Neural cell (in vitro differentiated cells): ENCODE measurements at regions not wholly inside any gene's neighbourhood (a gene's known extent, or its start where the extent isn't known, plus 50 kb on each side); places are given as distances from the start of the nearest gene placed in this dataset.

ENCODE experiments used
- H2AFZ ChIP-seq: fragments of 200-600, 300-800 bp; sonication (generic), shearing (Covaris generic); 2 replicates; pipeline ENCODE4 v1.6.0; 2014; ENCODE audit warnings: low read depth, mild to moderate bottlenecking, antibody characterized with exemption, low read length, moderate library complexity
- H3F3A ChIP-seq: fragments of 200-600 bp; shearing (Covaris generic); 2 replicates; pipeline ENCODE4 v1.6.1; 2016; ENCODE audit warnings: mild to moderate bottlenecking, moderate library complexity, mixed read lengths, antibody characterized with exemption, low read length; ENCODE audit not compliant: insufficient read depth, poor library complexity, severe bottlenecking
- H3K27ac ChIP-seq: fragments of 200-600, 300-800 bp; sonication (generic), shearing (Covaris generic); 2 replicates; pipeline ENCODE4 v1.5.1; 2014; ENCODE audit warnings: mild to moderate bottlenecking, low read length, moderate library complexity
- H3K27me3 ChIP-seq: fragments of 300-800, 200-600 bp; sonication (generic), shearing (Covaris generic); 2 replicates; pipeline ENCODE4 v1.6.0; 2014; ENCODE audit warnings: mild to moderate bottlenecking, low read depth, low read length, moderate library complexity; ENCODE audit not compliant: insufficient read depth
- H3K36me3 ChIP-seq: fragments of 300-800, 200-600 bp; sonication (generic), shearing (Covaris generic); 2 replicates; pipeline ENCODE4 v1.5.1; 2014; ENCODE audit warnings: mild to moderate bottlenecking, antibody characterized with exemption, low read length, moderate library complexity; ENCODE audit not compliant: insufficient read depth
- H3K4me2 ChIP-seq: fragments of 300-800, 200-600 bp; sonication (generic), shearing (Covaris generic); 2 replicates; pipeline ENCODE4 v1.6.0; 2014; ENCODE audit warnings: mild to moderate bottlenecking, low read length
- H3K4me3 ChIP-seq: fragments of 300-800, 200-600 bp; sonication (generic), shearing (Covaris generic); 2 replicates; pipeline ENCODE4 v1.5.1; 2014; ENCODE audit warnings: mild to moderate bottlenecking, low read length, moderate library complexity
- H3K79me2 ChIP-seq: fragments of 200-600 bp; shearing (Covaris generic); replicated peaks from 2 replicates; pipeline ENCODE4 v1.6.0; 2014; ENCODE audit warnings: mild to moderate bottlenecking, low read length, moderate library complexity; ENCODE audit not compliant: insufficient read depth
- H3K9ac ChIP-seq: fragments of 300-800, 200-600 bp; sonication (generic), shearing (Covaris generic); 2 replicates; pipeline ENCODE4 v1.6.1; 2016; ENCODE audit warnings: mild to moderate bottlenecking, low read length, mixed read lengths
- H3K9me2 ChIP-seq: fragments of 200-600 bp; shearing (Covaris generic); 2 replicates; pipeline ENCODE4 v1.6.1; 2016; ENCODE audit warnings: mild to moderate bottlenecking, low read length, mixed read lengths; ENCODE audit not compliant: insufficient read depth
- H3K9me3 ChIP-seq: fragments of 200-600, 300-800 bp; sonication (generic), shearing (Covaris generic); 2 replicates; pipeline ENCODE4 v1.6.1; 2016; ENCODE audit warnings: mild to moderate bottlenecking, mixed run types, low read length, moderate library complexity, mixed read lengths
- H4K20me1 ChIP-seq: fragments of 200-600 bp; shearing (Covaris generic); 2 replicates; pipeline ENCODE4 v1.6.1; 2016; ENCODE audit warnings: mild to moderate bottlenecking, mixed run types; ENCODE audit not compliant: insufficient read depth
- EP300 ChIP-seq: fragments of 450-650 bp; conservative IDR thresholded peaks from 2 replicates; pipeline ENCODE4 v1.6.1; 2014; ENCODE audit warnings: antibody characterized with exemption, mild to moderate bottlenecking, moderate library complexity; ENCODE audit not compliant: poor library complexity, severe bottlenecking
- EZH2 ChIP-seq: fragments of 200-600, 300-800 bp; shearing (Covaris generic), sonication (generic); IDR thresholded peaks from 2 replicates; pipeline ENCODE4 v1.6.1; 2014; ENCODE audit warnings: antibody characterized with exemption, low read length, borderline replicate concordance, mild to moderate bottlenecking; ENCODE audit not compliant: insufficient read depth, poor library complexity, severe bottlenecking
- MXI1 ChIP-seq: fragments of 450-650 bp; conservative IDR thresholded peaks from 2 replicates; pipeline ENCODE4 v1.6.1; 2014; ENCODE audit warnings: antibody characterized with exemption, mild to moderate bottlenecking; ENCODE audit not compliant: poor library complexity, severe bottlenecking
- POLR2AphosphoS5 ChIP-seq: IDR thresholded peaks from 2 replicates; pipeline ENCODE4 v1.6.1; 2012
- RAD21 ChIP-seq: fragments of 450-650 bp; conservative IDR thresholded peaks from 2 replicates; pipeline ENCODE4 v1.6.1; 2014; ENCODE audit warnings: antibody characterized with exemption, mild to moderate bottlenecking, moderate library complexity
- SMC3 ChIP-seq: fragments of 450-650 bp; conservative IDR thresholded peaks from 2 replicates; pipeline ENCODE4 v1.6.1; 2014; ENCODE audit warnings: antibody characterized with exemption, mild to moderate bottlenecking, moderate library complexity; ENCODE audit not compliant: poor library complexity
- TAF1 ChIP-seq: IDR thresholded peaks from 2 replicates; pipeline ENCODE4 v1.6.1; 2012; ENCODE audit warnings: low read depth
- TF ChIP-seq, protein P1 (sequence below): fragments of 450-650 bp; IDR thresholded peaks from 2 replicates; pipeline ENCODE4 v1.5.1; 2014; ENCODE audit warnings: antibody characterized with exemption, mild to moderate bottlenecking, moderate library complexity; ENCODE audit not compliant: poor library complexity, severe bottlenecking
- TF ChIP-seq, protein P2 (sequence below): IDR thresholded peaks from 2 replicates; pipeline ENCODE4 v1.6.1; 2012; ENCODE audit warnings: borderline replicate concordance

DNA sequence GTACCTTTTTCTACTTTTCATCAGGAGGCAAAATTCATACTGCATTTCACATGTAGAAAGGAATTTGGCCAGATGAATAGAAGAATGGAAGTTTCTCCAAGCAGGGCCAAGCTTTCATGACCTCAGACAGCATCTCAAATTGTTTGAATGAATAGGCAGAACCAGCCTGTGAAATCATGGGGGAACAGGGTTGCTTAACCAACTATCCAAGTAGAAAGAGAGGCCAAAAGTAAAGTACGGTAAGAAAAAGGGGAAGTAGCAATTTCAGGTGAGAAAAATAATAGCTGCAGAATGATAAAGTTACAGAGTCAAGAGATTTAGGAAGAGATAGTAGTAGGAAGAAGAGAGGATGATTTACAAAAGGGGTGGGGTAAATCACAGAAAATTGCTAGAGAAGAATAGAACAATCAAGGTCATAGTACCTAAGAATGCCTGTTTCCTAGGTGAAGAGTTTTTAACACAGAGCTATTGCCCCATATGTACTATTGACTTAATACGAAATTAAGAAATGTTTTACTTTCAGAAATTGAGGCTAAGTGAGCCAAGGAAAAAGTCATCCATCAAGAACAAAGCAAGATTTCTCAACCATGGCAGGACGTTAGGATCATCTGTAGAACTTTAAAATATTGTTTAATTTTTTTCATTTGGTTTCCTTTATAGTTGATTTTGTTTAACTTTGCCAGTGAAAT lies 177.1 kb upstream of the TET2 start:
- Histone ChIP-seq H4K20me1 (no peaks in the 10 kb centered on the region), H3K9ac (no peak overlapping the region), H3K4me2 (no peak overlapping the region), H3K36me3 (no peaks in the 10 kb centered on the region), H3K9me2 (no peaks in the 10 kb centered on the region), H3K4me3 (no peak overlapping the region), H3K79me2 (no peaks in the 10 kb centered on the region), H2AFZ (no peak overlapping the region), H3K27ac (no peak overlapping the region), H3K9me3 (no peaks in the 10 kb centered on the region), H3F3A (no peaks in the 10 kb centered on the region), H3K27me3 (no peaks in the 10 kb centered on the region)
- TF ChIP-seq POLR2AphosphoS5 = no peak

DNA sequence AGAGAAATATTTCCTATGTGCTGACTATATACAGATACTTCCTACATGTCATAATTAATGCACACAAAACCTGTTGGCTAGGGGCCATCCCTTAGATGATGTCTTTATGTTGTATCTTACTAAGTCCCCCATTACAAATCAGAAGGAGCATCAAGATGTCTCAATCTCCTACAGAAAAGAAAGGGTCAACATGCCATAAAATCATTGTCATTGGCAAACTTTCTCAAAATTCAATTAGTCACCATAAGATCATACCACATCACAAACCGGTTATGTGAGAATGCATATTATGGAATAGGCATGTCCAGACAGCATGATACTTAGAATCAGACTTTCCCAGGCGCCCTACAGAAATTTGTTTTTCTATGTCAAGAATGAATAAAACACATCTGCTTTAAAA lies 175.2 kb upstream of the TET2 start:
- H3K27me3 ChIP-seq = no peaks in the 10 kb centered on the region
- H3K9me2 ChIP-seq = no peaks in the 10 kb centered on the region
- TF ChIP-seq RAD21 = no peak
- TF ChIP-seq SMC3 = no peak
- TF ChIP-seq TAF1 = no peak
- TF ChIP-seq, protein P1, sequence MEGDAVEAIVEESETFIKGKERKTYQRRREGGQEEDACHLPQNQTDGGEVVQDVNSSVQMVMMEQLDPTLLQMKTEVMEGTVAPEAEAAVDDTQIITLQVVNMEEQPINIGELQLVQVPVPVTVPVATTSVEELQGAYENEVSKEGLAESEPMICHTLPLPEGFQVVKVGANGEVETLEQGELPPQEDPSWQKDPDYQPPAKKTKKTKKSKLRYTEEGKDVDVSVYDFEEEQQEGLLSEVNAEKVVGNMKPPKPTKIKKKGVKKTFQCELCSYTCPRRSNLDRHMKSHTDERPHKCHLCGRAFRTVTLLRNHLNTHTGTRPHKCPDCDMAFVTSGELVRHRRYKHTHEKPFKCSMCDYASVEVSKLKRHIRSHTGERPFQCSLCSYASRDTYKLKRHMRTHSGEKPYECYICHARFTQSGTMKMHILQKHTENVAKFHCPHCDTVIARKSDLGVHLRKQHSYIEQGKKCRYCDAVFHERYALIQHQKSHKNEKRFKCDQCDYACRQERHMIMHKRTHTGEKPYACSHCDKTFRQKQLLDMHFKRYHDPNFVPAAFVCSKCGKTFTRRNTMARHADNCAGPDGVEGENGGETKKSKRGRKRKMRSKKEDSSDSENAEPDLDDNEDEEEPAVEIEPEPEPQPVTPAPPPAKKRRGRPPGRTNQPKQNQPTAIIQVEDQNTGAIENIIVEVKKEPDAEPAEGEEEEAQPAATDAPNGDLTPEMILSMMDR = no peak
- TF ChIP-seq, protein P2, sequence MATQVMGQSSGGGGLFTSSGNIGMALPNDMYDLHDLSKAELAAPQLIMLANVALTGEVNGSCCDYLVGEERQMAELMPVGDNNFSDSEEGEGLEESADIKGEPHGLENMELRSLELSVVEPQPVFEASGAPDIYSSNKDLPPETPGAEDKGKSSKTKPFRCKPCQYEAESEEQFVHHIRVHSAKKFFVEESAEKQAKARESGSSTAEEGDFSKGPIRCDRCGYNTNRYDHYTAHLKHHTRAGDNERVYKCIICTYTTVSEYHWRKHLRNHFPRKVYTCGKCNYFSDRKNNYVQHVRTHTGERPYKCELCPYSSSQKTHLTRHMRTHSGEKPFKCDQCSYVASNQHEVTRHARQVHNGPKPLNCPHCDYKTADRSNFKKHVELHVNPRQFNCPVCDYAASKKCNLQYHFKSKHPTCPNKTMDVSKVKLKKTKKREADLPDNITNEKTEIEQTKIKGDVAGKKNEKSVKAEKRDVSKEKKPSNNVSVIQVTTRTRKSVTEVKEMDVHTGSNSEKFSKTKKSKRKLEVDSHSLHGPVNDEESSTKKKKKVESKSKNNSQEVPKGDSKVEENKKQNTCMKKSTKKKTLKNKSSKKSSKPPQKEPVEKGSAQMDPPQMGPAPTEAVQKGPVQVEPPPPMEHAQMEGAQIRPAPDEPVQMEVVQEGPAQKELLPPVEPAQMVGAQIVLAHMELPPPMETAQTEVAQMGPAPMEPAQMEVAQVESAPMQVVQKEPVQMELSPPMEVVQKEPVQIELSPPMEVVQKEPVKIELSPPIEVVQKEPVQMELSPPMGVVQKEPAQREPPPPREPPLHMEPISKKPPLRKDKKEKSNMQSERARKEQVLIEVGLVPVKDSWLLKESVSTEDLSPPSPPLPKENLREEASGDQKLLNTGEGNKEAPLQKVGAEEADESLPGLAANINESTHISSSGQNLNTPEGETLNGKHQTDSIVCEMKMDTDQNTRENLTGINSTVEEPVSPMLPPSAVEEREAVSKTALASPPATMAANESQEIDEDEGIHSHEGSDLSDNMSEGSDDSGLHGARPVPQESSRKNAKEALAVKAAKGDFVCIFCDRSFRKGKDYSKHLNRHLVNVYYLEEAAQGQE = no peak
- no peak for TF ChIP-seq POLR2AphosphoS5
- TF ChIP-seq EP300 = no peak
- TF ChIP-seq EZH2 = no peak
- no peak for TF ChIP-seq MXI1
- no peak overlapping the region for H3K27ac ChIP-seq
- H3K9me3 ChIP-seq = no peaks in the 10 kb centered on the region
- no peak overlapping the region for H3K4me2 ChIP-seq
- no peaks in the 10 kb centered on the region for H3K36me3 ChIP-seq
- no peak overlapping the region for H2AFZ ChIP-seq
- H3F3A ChIP-seq = no peaks in the 10 kb centered on the region
- H3K79me2 ChIP-seq = no peaks in the 10 kb centered on the region
- no peak overlapping the region for H3K9ac ChIP-seq
- H3K4me3 ChIP-seq = no peak overlapping the region
- H4K20me1 ChIP-seq = no peaks in the 10 kb centered on the region

DNA sequence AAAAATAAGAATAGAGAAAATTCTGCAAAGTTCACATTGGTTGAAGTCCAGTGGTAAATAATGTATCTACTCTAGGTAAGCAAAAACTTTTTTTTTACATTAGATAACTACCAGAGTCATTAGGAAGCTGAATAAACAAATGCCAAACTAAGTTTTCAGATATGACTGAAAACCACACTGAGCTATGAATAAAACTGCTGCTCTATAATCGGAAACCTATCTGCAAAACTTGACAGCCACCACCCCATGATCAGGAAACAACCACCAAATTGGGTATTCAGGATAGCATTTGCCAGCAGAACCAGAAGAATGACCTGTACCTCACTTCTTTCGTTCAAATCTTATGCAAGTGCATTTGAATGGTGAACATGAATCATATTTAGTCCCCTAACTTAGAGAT lies 173.0 kb upstream of the TET2 start:
- Histone ChIP-seq H2AFZ (no peak overlapping the region), H3K36me3 (no peaks in the 10 kb centered on the region), H4K20me1 (no peaks in the 10 kb centered on the region), H3F3A (no peaks in the 10 kb centered on the region), H3K4me2 (no peak overlapping the region), H3K9ac (no peak overlapping the region), H3K9me2 (no peaks in the 10 kb centered on the region), H3K27me3 (no peaks in the 10 kb centered on the region), H3K4me3 (no peak overlapping the region), H3K79me2 (no peaks in the 10 kb centered on the region), H3K27ac (no peak overlapping the region), H3K9me3 (no peaks in the 10 kb centered on the region)
- TF ChIP-seq MXI1 = no peak
- no peak for TF ChIP-seq EZH2
